Small intestine (tissue), 7 donors: ENCODE measurements at regions not wholly inside any gene's neighbourhood (a gene's known extent, or its start where the extent isn't known, plus 50 kb on each side); places are given as distances from the start of the nearest gene placed in this dataset.
"Not testable (repeated sequence)": the region's sequence is repeated elsewhere in the genome, so short reads cannot be mapped to it uniquely, and the experiment has no call there.

Experiments used
- DNase-seq, 2 donors: peaks; one replicate each; pipeline versions ENCODE4 v3.0.0 to v3.0.0-alpha.2; 2013
- FAIRE-seq: peaks from 2 replicates; lab custom pipeline; 2012; peaks lifted over from hg19 to GRCh38; lab: Jason Lieb, UNC
- H3K27ac ChIP-seq, 3 donors: one replicate each; pipeline ENCODE4 v1.5.1; 2013; ENCODE audit warnings: low read length in 2 of 3, mild to moderate bottlenecking in 2 of 3, control low read depth in 1 of 3, inconsistent platforms in 1 of 3, low read depth in 1 of 3, moderate library complexity in 1 of 3
- H3K27me3 ChIP-seq, 3 donors: one replicate each; pipeline ENCODE4 v1.6.1; 2013; ENCODE audit warnings: low read length in 3 of 3, inconsistent platforms in 1 of 3; ENCODE audit not compliant: control insufficient read depth in 3 of 3, insufficient read depth in 3 of 3
- H3K36me3 ChIP-seq, 3 donors: one replicate each; pipeline ENCODE4 v1.6.1; 2013; ENCODE audit warnings: low read length in 3 of 3, inconsistent platforms in 1 of 3, low read depth in 1 of 3, mild to moderate bottlenecking in 1 of 3, moderate library complexity in 1 of 3; ENCODE audit not compliant: control insufficient read depth in 3 of 3, insufficient read depth in 2 of 3
- H3K4me1 ChIP-seq, 3 donors: one replicate each; pipeline ENCODE4 v1.6.1; 2013; ENCODE audit warnings: low read length in 2 of 3, inconsistent platforms in 1 of 3, low read depth in 1 of 3, mild to moderate bottlenecking in 1 of 3, moderate library complexity in 1 of 3; ENCODE audit not compliant: control insufficient read depth in 3 of 3, insufficient read depth in 2 of 3
- H3K4me3 ChIP-seq, 3 donors: one replicate each; pipeline ENCODE4 v1.5.1; 2013; ENCODE audit warnings: low read length in 3 of 3, control low read depth in 1 of 3, inconsistent platforms in 1 of 3, low read depth in 1 of 3, mild to moderate bottlenecking in 1 of 3, moderate library complexity in 1 of 3
- H3K9me3 ChIP-seq, 2 donors: one replicate each; pipeline ENCODE4 v1.6.1; 2013; ENCODE audit warnings: low read depth in 1 of 2, low read length in 1 of 2; ENCODE audit not compliant: control insufficient read depth in 2 of 2, insufficient read depth in 1 of 2
- whole genome bisulfite sequencing, 3 donors: extraction: QIAGEN DNeasy Blood & Tissue Kit; methylation state at CpG; one replicate each; pipeline ENCODE4 v1.1.7; 2013; 5-methylcytosine and 5-hydroxymethylcytosine counted together
- donor health status: healthy with polysubstance abuse.
- donor health status: control.
- donor health status: control.
- donor health status: Bipolar disorder and iron deficiency.
- donor health status: healthy.

DNA sequence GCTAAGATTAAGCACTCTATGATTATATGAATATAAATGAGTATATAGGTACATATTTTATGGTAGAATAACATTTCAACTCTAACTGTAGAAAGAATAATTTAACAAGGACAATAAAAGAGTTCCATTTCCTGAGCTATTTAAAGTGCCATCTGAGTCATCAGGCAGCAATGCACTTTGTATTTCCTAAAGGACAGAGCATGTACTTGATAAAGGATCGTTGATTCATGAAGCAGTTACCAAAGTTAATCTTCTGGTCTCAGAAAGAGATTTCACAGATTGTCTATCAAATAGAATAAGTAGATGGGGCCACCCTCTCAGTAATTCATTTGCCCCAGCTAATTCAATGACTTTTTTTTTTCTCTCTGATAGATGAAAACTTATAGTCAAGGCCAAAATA lies 747.8 kb downstream of the CDH18 start:
- no peak overlapping the region for H3K4me3 ChIP-seq
- H3K27ac ChIP-seq = no peak overlapping the region
- no peak for DNase-seq
- no peaks in the 10 kb centered on the region for H3K27me3 ChIP-seq
- H3K9me3 ChIP-seq = no peaks in the 10 kb centered on the region
- H3K36me3 ChIP-seq = no peaks in the 10 kb centered on the region
- FAIRE-seq = no peak
- 15 to 46% (median 16%) methylated on average over 1 of the region's 1 CpG for WGBS, 3 donors
- no peaks in the 10 kb centered on the region for H3K4me1 ChIP-seq

DNA sequence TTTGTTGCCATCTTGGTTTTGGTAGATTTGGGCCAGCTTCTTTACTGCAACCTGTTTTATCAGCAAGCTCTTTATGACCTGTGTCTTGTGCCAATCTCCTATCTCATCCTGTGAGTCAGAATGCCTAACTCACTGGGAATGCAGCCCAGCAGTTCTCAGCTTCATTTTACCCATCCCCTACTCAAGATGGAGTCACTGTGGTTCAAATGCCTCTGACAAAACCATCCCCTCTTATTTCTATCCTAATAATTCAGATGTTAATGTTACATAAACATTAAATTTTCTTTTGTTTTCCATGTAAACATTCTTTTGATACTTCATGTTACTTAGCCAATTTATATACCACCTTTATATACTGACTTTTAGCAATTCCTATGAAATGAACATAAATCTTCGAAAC lies 746.3 kb downstream of the CDH18 start:
- Histone ChIP-seq H3K36me3 (no peaks in the 10 kb centered on the region), H3K27me3 (no peaks in the 10 kb centered on the region), H3K9me3 (peaks cover 0 to 2% of the 10 kb centered on the region in 2 donors), H3K27ac (no peak overlapping the region), H3K4me1 (no peaks in the 10 kb centered on the region), H3K4me3 (no peak overlapping the region)
- FAIRE-seq = no peak
- WGBS, 3 donors = 48 to 76% (median 51%) methylated on average over 1 of the region's 1 CpG
- no peak for DNase-seq

DNA sequence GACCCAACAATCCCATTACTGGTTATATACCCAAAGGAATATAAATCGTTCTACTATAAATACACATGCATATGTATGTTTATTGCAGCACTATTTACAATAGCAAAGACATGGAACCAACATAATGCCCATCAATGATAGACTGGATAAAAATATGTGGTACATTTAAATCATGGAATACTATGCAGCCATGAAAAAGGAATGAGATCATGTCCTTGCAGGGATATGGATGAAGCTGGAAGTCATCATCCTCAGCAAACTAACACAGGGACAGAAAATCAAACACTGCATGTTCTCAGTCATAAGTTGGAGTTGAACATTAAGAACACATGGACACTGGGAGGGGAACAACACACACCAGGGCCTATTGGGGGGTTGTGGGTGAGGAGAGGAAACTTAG lies 741.8 kb downstream of the CDH18 start:
- 81 to 87% (median 86%) methylated on average over 1 of the region's 1 CpG for WGBS, 3 donors
- H3K36me3 ChIP-seq, DNase-seq, H3K4me3 ChIP-seq, H3K9me3 ChIP-seq, H3K27ac ChIP-seq, FAIRE-seq, H3K27me3 ChIP-seq, H3K4me1 ChIP-seq: not testable (repeated sequence)

DNA sequence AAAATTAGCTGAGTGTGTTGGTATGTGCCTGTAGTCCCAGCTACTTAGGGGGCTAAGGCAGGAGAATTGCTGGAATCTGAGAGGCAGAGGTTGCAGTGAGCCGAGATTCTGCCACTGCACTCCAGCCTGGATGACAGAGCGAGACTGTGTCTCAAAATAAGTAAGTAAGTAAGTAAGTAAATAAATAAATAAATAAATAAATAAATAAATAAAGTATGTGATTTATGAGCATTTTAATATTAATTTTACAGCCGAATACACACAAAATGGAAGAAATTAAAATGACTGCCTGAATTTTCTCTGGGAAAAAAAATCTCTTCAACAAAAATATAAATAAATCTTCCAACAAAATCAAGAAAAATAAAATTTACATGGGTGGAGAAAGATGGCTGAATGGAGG lies 740.7 kb downstream of the CDH18 start:
- no peaks in the 10 kb centered on the region for H3K36me3 ChIP-seq
- FAIRE-seq = no peak
- no peaks in the 10 kb centered on the region for H3K27me3 ChIP-seq
- DNase-seq = no peak
- H3K27ac ChIP-seq = no peak overlapping the region
- no peak overlapping the region for H3K4me3 ChIP-seq
- 78 to 84% (median 84%) methylated on average over 3 of the region's 3 CpGs for WGBS, 3 donors
- H3K4me1 ChIP-seq = no peaks in the 10 kb centered on the region
- peaks cover 0 to 2% of the 10 kb centered on the region in 2 donors for H3K9me3 ChIP-seq

DNA sequence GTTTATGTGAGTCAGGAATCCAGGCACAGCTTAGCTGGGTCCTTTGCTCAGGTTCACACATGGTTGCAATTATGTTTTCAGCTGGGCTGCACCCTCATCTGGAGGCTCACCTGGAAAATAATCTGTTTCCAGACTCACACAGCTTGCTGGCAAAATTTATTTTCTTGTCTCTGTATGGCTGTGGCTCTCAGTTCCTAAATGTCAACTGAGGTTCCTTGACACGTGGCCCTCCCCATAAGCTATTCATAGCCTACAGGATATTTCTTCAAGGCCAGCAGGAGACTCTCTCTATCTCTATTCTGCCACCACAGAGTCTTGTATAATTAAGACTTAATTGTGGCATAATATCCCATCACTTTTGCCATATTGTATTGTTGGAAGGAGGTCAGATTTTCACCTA lies 732.0 kb downstream of the CDH18 start:
- no peak overlapping the region for H3K4me3 ChIP-seq
- no peak overlapping the region for H3K27ac ChIP-seq
- H3K4me1 ChIP-seq = no peaks in the 10 kb centered on the region
- FAIRE-seq = no peak
- H3K27me3 ChIP-seq = no peaks in the 10 kb centered on the region
- H3K9me3 ChIP-seq = no peaks in the 10 kb centered on the region
- DNase-seq = no peak
- 7 to 36% (median 22%) methylated on average over 1 of the region's 1 CpG for whole genome bisulfite sequencing, 3 donors
- H3K36me3 ChIP-seq = no peaks in the 10 kb centered on the region

DNA sequence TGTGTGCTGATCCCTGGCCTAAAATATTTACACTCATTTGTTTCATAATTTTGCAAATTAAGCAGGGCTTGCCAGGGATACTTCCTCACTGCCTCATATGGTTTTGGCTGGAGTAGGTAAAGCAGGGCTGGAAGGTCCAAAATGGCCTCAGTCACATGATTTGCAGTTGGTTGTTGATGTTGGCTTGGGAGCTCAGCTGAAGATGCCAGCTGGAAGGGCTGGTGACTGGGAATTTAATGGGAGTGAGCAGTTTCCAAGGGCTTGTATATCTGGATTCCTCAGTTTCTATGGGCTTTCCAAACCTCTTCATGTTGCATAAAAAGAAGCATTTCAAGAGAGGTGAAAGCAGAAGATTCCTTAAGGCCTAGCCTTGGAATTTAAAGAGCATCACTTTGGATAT lies 729.3 kb downstream of the CDH18 start:
- H3K27me3 ChIP-seq = no peaks in the 10 kb centered on the region
- H3K27ac ChIP-seq = no peak overlapping the region
- no peaks in the 10 kb centered on the region for H3K36me3 ChIP-seq
- FAIRE-seq = no peak
- no peaks in the 10 kb centered on the region for H3K4me1 ChIP-seq
- no peak for DNase-seq
- no peaks in the 10 kb centered on the region for H3K9me3 ChIP-seq
- H3K4me3 ChIP-seq = no peak overlapping the region

DNA sequence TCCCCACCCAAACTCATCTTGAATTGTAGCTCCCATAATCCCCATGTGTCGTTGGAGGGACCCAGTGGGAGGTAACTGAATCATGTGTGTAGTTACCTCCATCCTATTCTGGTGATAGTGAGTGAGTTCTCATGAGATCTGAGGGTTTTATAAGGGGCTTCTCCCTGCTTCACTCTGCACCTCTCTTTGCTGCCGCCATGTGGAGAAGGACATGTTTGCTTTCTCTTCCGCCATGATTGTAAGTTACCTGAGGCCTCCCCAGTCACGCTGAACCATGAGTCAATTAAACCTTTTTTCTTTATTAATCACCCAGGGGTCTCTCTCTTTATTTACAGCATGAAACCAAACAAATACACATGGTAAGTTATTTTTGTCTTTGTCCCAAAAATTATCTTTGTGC lies 726.1 kb downstream of the CDH18 start:
- FAIRE-seq = no peak
- H3K4me1 ChIP-seq = no peaks in the 10 kb centered on the region
- no peak for DNase-seq
- H3K4me3 ChIP-seq = no peak overlapping the region
- H3K27me3 ChIP-seq = no peaks in the 10 kb centered on the region
- H3K36me3 ChIP-seq = no peaks in the 10 kb centered on the region
- WGBS, 3 donors = 85 to 88% (median 86%) methylated on average over 4 of the region's 4 CpGs
- H3K9me3 ChIP-seq = no peaks in the 10 kb centered on the region
- no peak overlapping the region for H3K27ac ChIP-seq

DNA sequence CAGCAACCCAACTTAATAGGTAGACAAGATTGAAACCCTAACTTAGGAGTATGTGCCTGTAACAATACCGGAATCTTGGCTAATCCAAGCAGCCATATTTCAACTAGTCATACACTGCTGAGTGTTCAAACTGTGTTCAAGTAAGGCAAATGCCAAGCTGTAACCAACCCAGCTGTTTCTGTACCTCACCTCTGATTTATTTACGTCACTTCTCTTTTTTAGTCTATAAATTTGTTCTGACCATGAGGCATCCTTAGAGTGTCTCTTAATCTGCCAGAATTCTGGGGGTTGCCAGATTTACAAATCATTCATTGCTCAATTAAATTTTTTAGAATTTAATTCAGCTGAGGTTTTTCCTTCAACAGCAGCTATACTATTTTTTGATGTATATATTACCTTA lies 723.2 kb downstream of the CDH18 start:
- Histone ChIP-seq H3K27ac (no peak overlapping the region), H3K27me3 (no peaks in the 10 kb centered on the region), H3K36me3 (no peaks in the 10 kb centered on the region), H3K4me1 (no peaks in the 10 kb centered on the region), H3K9me3 (peaks cover 0 to 3% of the 10 kb centered on the region in 2 donors), H3K4me3 (no peak overlapping the region)
- no peak for DNase-seq
- FAIRE-seq = no peak
- 76 to 93% (median 90%) methylated on average over 2 of the region's 2 CpGs for WGBS, 3 donors

DNA sequence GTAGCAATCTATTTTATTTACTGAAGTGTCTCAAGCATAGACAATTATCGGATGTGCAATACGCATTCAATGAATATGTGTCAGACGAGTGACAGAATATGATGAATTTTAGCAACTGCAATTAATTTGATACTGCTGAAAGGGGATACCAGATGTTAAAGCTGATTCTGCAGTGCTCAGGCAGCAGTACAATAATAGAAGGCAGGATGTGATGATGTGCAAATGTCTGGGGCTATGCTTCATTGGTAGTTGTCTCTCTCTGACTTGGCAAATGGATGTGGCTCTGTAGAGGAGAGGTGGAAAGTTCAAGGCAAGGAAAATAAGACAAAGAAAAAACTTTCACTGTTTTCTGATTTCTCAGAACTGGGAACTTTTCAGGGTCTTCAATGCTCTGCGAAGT lies 721.2 kb downstream of the CDH18 start:
- 89 to 92% (median 90%) methylated on average over 4 of the region's 4 CpGs for WGBS, 3 donors
- H3K9me3 ChIP-seq = peaks cover 0 to 3% of the 10 kb centered on the region in 2 donors
- H3K36me3 ChIP-seq = no peaks in the 10 kb centered on the region
- no peaks in the 10 kb centered on the region for H3K4me1 ChIP-seq
- no peak for DNase-seq
- H3K4me3 ChIP-seq = no peak overlapping the region
- H3K27me3 ChIP-seq = no peaks in the 10 kb centered on the region
- FAIRE-seq = no peak
- H3K27ac ChIP-seq = no peak overlapping the region
